ENCODE measurements at regions not wholly inside any gene's neighbourhood (a gene's known extent, or its start where the extent isn't known, plus 50 kb on each side); places are given as distances from the start of the nearest gene placed in this dataset.
"Not testable (repeated sequence)": the region's sequence is repeated elsewhere in the genome, so short reads cannot be mapped to it uniquely, and the experiment has no call there.

GRCh38 chr5:50590444-50591189 lies 75.8 kb upstream of the PARP8 start:
- DNase-seq (ENCODE audit: low read depth in 2 of 2): not testable (repeated sequence)

GRCh38 chr5:50591338-50591737 lies 75.1 kb upstream of the PARP8 start:
- not testable (repeated sequence) for DNase-seq (ENCODE audit: low read depth in 2 of 2)

GRCh38 chr5:50593681-50594080 lies 72.8 kb upstream of the PARP8 start:
- DNase-seq (ENCODE audit: low read depth in 2 of 2): no peak

GRCh38 chr5:50595199-50595598 lies 71.2 kb upstream of the PARP8 start:
- DNase-seq (ENCODE audit: low read depth in 2 of 2): no peak

GRCh38 chr5:50601576-50601975 lies 64.9 kb upstream of the PARP8 start:
- DNase-seq (ENCODE audit: low read depth in 2 of 2): not testable (repeated sequence)

- DNase-seq (ENCODE audit: low read depth in 2 of 2): no peak
These were observed 60.3 kb upstream of the PARP8 start for GRCh38 chr5:50606179-50606578.

GRCh38 chr5:50607456-50607855 lies 59.0 kb upstream of the PARP8 start:
- DNase-seq (ENCODE audit: low read depth in 2 of 2): not testable (repeated sequence)

- not testable (repeated sequence) for DNase-seq (ENCODE audit: low read depth in 2 of 2)
These were observed 58.3 kb upstream of the PARP8 start for GRCh38 chr5:50607953-50608705.

- DNase-seq (ENCODE audit: low read depth in 2 of 2): not testable (repeated sequence)
These were observed 53.4 kb upstream of the PARP8 start for GRCh38 chr5:50613057-50613456.

Data from activated CD4-positive, alpha-beta T cell treated with anti-CD3 and anti-CD28 coated beads for 24 hours (primary cell).